CD14-positive monocyte (primary cell): ENCODE measurements at regions not wholly inside any gene's neighbourhood (a gene's known extent, or its start where the extent isn't known, plus 50 kb on each side); places are given as distances from the start of the nearest gene placed in this dataset.

ENCODE experiments used
- DNase-seq, 3 donors: peaks; one replicate each; pipeline ENCODE4 v3.0.0-alpha.2; 2011 to 2022
- H2AFZ ChIP-seq: 2 replicates; pipeline ENCODE4 v1.6.0; 2012; ENCODE audit warnings: mild to moderate bottlenecking, low read depth, low read length, inconsistent platforms; ENCODE audit not compliant: insufficient read depth, poor library complexity, severe bottlenecking
- H3K27ac ChIP-seq, 2 donors: 1 replicate in 1 of 2; 2 replicates in 1 of 2; pipeline ENCODE4 v1.5.1; 2012 to 2013; ENCODE audit warnings: low read length in 2 of 2, control low read depth in 1 of 2, inconsistent platforms in 1 of 2, low read depth in 1 of 2, mild to moderate bottlenecking in 1 of 2
- H3K27me3 ChIP-seq, 2 donors: one replicate each; pipeline versions ENCODE4 v1.6.0 to v1.6.1; 2011 to 2013; ENCODE audit warnings: low read length in 2 of 2; ENCODE audit not compliant: control insufficient read depth in 2 of 2, insufficient read depth in 2 of 2
- H3K36me3 ChIP-seq, 2 donors: replicated peaks in 1 of 2; 1 replicate in 1 of 2; 2 replicates in 1 of 2; pipeline versions ENCODE4 v1.5.1 to v1.6.1; 2012 to 2013; ENCODE audit warnings: low read length in 2 of 2, control low read depth in 1 of 2, inconsistent platforms in 1 of 2, mild to moderate bottlenecking in 1 of 2; ENCODE audit not compliant: insufficient read depth in 2 of 2, control insufficient read depth in 1 of 2
- H3K4me1 ChIP-seq, 2 donors: 1 replicate in 1 of 2; 2 replicates in 1 of 2; pipeline versions ENCODE4 v1.5.1 to v1.6.1; 2012 to 2013; ENCODE audit warnings: low read length in 2 of 2, control low read depth in 1 of 2, inconsistent platforms in 1 of 2, mild to moderate bottlenecking in 1 of 2, moderate library complexity in 1 of 2; ENCODE audit not compliant: insufficient read depth in 2 of 2, control insufficient read depth in 1 of 2
- H3K4me2 ChIP-seq: replicated peaks from 2 replicates; pipeline ENCODE3; 2012; ENCODE audit warnings: low read length, moderate library complexity, mild to moderate bottlenecking; ENCODE audit not compliant: poor library complexity, severe bottlenecking; ENCODE audit errors: extremely low read depth
- H3K4me3 ChIP-seq, 3 experiments: fragments of 200-600 bp in 1 of 3; sonication (generic) in 1 of 3; replicated peaks in 1 of 3; 1 replicate in 2 of 3; 2 replicates in 1 of 3; pipeline ENCODE4 v1.5.1; 2011 to 2013; ENCODE audit warnings: low read length in 3 of 3, mild to moderate bottlenecking in 3 of 3, control low read depth in 2 of 3, low read depth in 2 of 3, inconsistent platforms in 1 of 3, moderate library complexity in 1 of 3
- H3K79me2 ChIP-seq: 2 replicates; pipeline ENCODE4 v1.6.0; 2012; ENCODE audit warnings: mild to moderate bottlenecking, control low read depth, inconsistent platforms, low read length, moderate library complexity; ENCODE audit not compliant: insufficient read depth
- H3K9ac ChIP-seq: 2 replicates; pipeline ENCODE4 v1.6.0; 2017; ENCODE audit warnings: low read length, mild to moderate bottlenecking; ENCODE audit not compliant: insufficient read depth, poor library complexity, severe bottlenecking
- H3K9me3 ChIP-seq, 2 donors: replicated peaks in 1 of 2; 1 replicate in 1 of 2; 2 replicates in 1 of 2; pipeline versions ENCODE4 v1.5.1 to v1.6.1; 2012 to 2013; ENCODE audit warnings: low read length in 2 of 2, control low read depth in 1 of 2; ENCODE audit not compliant: control insufficient read depth in 1 of 2, insufficient read depth in 1 of 2
- H4K20me1 ChIP-seq: 2 replicates; pipeline ENCODE4 v1.6.0; 2012; ENCODE audit warnings: mild to moderate bottlenecking, low read length, control low read depth, moderate library complexity; ENCODE audit not compliant: insufficient read depth
- H3K27ac Mint-ChIP-seq, 7 donors: one replicate each; pipeline ENCODE4 v1.8.0; 2020; ENCODE audit warnings: mild to moderate bottlenecking in 7 of 7, mixed read lengths in 7 of 7, moderate library complexity in 6 of 7, inconsistent platforms in 2 of 7
- H3K27me3 Mint-ChIP-seq, 3 donors: one replicate each; pipeline ENCODE4 v1.8.0; 2021 to 2022; ENCODE audit warnings: low read depth in 3 of 3, mild to moderate bottlenecking in 3 of 3, mixed read lengths in 3 of 3, moderate library complexity in 3 of 3, inconsistent platforms in 1 of 3
- H3K36me3 Mint-ChIP-seq, 2 donors: one replicate each; pipeline ENCODE4 v1.8.0; 2020; ENCODE audit warnings: mixed read lengths in 2 of 2, inconsistent platforms in 1 of 2, mild to moderate bottlenecking in 1 of 2
- H3K4me1 Mint-ChIP-seq: one replicate; pipeline ENCODE4 v1.8.0; 2020; ENCODE audit warnings: mild to moderate bottlenecking, mixed read lengths
- H3K4me3 Mint-ChIP-seq, 2 donors: one replicate each; pipeline ENCODE4 v1.8.0; 2020; ENCODE audit warnings: mild to moderate bottlenecking in 2 of 2, mixed read lengths in 2 of 2, moderate library complexity in 1 of 2
- H3K9me3 Mint-ChIP-seq, 7 donors: one replicate each; pipeline ENCODE4 v1.8.0; 2020 to 2022; ENCODE audit warnings: mixed read lengths in 7 of 7, mild to moderate bottlenecking in 6 of 7, moderate library complexity in 6 of 7, inconsistent platforms in 2 of 7
- CTCF ChIP-seq: fragments of 200-600 bp; IDR thresholded peaks from one replicate; pipeline ENCODE4 v1.8.0; 2022; ENCODE audit warnings: antibody characterized with exemption, mild to moderate bottlenecking
- WGBS: methylation state at CpG from one replicate; pipeline ENCODE4 v1.1.5; 2013; ENCODE audit warnings: missing lambda C conversion rate; ENCODE audit not compliant: insufficient coverage; 5-methylcytosine and 5-hydroxymethylcytosine counted together
- intact Hi-C, 2 donors: fragments of 100-400 bp; cut with micrococcal nuclease; formaldehyde crosslinking; loops; one replicate each; pipeline versions ENCODE4 v1.15.0 to v1.15.1; 2023

- H3K36me3 ChIP-seq = no peaks in the 10 kb centered on the region
- H3K27me3 ChIP-seq = peaks cover 0 to 2% of the 10 kb centered on the region in 2 donors
- H3K36me3 Mint-ChIP-seq = no peaks in the 10 kb centered on the region
- no peak for TF ChIP-seq CTCF
- H3K4me2 ChIP-seq = no peak overlapping the region
- H3K27me3 Mint-ChIP-seq = peaks cover 9 to 12% (median 10%) of the 10 kb centered on the region in 3 donors
- peaks cover 4% of the 10 kb centered on the region for H3K4me1 Mint-ChIP-seq
- H3K9me3 Mint-ChIP-seq = no peaks in the 10 kb centered on the region
- no peak overlapping the region for H3K27ac Mint-ChIP-seq
- H3K4me3 Mint-ChIP-seq = no peak overlapping the region
- H3K4me3 ChIP-seq = no peak overlapping the region
- no peaks in the 10 kb centered on the region for H3K4me1 ChIP-seq
- no peak overlapping the region for H2AFZ ChIP-seq
- no peaks in the 10 kb centered on the region for H3K9me3 ChIP-seq
- no peak for DNase-seq
- H3K79me2 ChIP-seq = no peaks in the 10 kb centered on the region
- 83% methylated on average over 11 of the region's 12 CpGs for whole genome bisulfite sequencing
- no peak overlapping the region for H3K27ac ChIP-seq
- H4K20me1 ChIP-seq = no peaks in the 10 kb centered on the region
- intact Hi-C loops = loop anchor here (5.0 to 10.0 kb wide), 3 partner anchors 442 to 752 kb away; no protein-coding TSS in a partner anchor
- no peak overlapping the region for H3K9ac ChIP-seq
Observed at GRCh38 chr5:133866160-133866902, 102.1 kb downstream of the C5orf15 start.

GRCh38 chr5:133865113-133865512 lies 103.3 kb downstream of the C5orf15 start:
- Mint-ChIP-seq H3K27me3 (peaks cover 8 to 10% (median 9%) of the 10 kb centered on the region in 3 donors), H3K27ac (no peak overlapping the region), H3K36me3 (no peaks in the 10 kb centered on the region), H3K4me1 (peaks cover 4% of the 10 kb centered on the region), H3K4me3 (no peak overlapping the region), H3K9me3 (peaks cover 0 to 2% (median 0%) of the 10 kb centered on the region in 7 donors)
- no peaks in the 10 kb centered on the region for H3K27me3 ChIP-seq
- no peak for TF ChIP-seq CTCF
- DNase-seq = no peak
- no peaks in the 10 kb centered on the region for H4K20me1 ChIP-seq
- no peak overlapping the region for H3K27ac ChIP-seq
- H3K9ac ChIP-seq = no peak overlapping the region
- WGBS = 89% methylated on average over 3 of the region's 5 CpGs
- no peak overlapping the region for H3K4me2 ChIP-seq
- intact Hi-C loops = loop anchor here (5.0 to 10.0 kb wide), 3 partner anchors 440 to 750 kb away; no protein-coding TSS in a partner anchor
- no peak overlapping the region for H3K4me3 ChIP-seq
- no peak overlapping the region for H2AFZ ChIP-seq
- H3K4me1 ChIP-seq = no peaks in the 10 kb centered on the region
- no peaks in the 10 kb centered on the region for H3K9me3 ChIP-seq
- no peaks in the 10 kb centered on the region for H3K36me3 ChIP-seq
- no peaks in the 10 kb centered on the region for H3K79me2 ChIP-seq
